Fibroblast of the aortic adventitia (primary cell): ENCODE measurements at regions not wholly inside any gene's neighbourhood (a gene's known extent, or its start where the extent isn't known, plus 50 kb on each side); places are given as distances from the start of the nearest gene placed in this dataset.
A peak's percentile ranks its signal among the peaks of the same experiment; 100 is the strongest.
"Not testable (repeated sequence)": the region's sequence is repeated elsewhere in the genome, so short reads cannot be mapped to it uniquely, and the experiment has no call there.

Experiments
- DNase-seq: peaks from one replicate; pipeline ENCODE4 v3.0.0-alpha.2; 2010; ENCODE audit warnings: low read depth
- H3K4me3 ChIP-seq: 2 replicates; pipeline ENCODE4 v1.5.1; 2011; ENCODE audit warnings: low read depth, mild to moderate bottlenecking, control low read depth, low read length, moderate library complexity
- TF ChIP-seq, protein P1 (sequence below): IDR thresholded peaks from 2 replicates; pipeline ENCODE4 v1.5.1; 2011; ENCODE audit warnings: mild to moderate bottlenecking, low read length, control low read depth, inconsistent platforms; ENCODE audit not compliant: insufficient read depth

DNA sequence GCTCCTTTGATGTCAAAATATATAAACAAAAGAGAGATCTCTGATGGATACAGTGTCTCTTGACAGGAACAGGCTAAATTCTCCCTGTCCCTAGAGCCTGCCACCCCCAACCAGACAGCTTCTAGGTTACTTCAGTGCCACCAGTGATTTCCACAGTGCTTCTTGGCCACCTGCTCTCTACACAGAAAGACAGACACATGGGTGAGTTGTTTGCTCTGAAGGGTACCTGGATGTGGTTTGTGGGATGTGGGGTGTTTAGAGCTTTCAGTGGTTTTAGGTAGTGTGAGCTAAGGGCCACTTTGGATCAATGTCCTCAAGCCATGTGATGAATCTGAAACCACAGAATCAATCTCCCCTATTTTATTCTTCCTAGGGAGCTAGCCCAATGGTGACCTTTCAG is 125.4 kb downstream of the ANKRD18B start:
- H3K4me3 ChIP-seq, result no peak overlapping the region
- TF ChIP-seq, protein P1, sequence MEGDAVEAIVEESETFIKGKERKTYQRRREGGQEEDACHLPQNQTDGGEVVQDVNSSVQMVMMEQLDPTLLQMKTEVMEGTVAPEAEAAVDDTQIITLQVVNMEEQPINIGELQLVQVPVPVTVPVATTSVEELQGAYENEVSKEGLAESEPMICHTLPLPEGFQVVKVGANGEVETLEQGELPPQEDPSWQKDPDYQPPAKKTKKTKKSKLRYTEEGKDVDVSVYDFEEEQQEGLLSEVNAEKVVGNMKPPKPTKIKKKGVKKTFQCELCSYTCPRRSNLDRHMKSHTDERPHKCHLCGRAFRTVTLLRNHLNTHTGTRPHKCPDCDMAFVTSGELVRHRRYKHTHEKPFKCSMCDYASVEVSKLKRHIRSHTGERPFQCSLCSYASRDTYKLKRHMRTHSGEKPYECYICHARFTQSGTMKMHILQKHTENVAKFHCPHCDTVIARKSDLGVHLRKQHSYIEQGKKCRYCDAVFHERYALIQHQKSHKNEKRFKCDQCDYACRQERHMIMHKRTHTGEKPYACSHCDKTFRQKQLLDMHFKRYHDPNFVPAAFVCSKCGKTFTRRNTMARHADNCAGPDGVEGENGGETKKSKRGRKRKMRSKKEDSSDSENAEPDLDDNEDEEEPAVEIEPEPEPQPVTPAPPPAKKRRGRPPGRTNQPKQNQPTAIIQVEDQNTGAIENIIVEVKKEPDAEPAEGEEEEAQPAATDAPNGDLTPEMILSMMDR, result no peak
- DNase-seq, result no peak

DNA sequence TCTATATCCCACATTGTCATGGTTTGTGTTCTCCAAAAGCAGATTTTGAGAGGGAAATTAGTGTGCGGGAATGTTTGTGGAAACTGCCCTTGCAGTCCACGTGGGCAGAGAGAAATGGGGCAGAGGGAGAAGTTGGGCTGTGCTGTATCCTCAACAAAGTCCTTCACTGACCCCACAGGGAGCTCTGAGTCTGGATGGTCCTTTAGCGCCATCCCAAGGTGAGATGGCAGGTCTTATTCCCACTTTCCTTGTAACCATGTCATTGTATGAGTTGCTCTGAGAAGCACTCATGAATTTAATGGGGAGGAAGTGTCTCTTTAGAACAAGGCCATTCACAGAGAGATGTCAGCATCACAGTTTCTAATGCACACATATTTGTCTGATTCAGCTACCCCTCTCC is 127.1 kb downstream of the ANKRD18B start:
- DNase-seq, result no peak
- TF ChIP-seq, protein P1, result no peak
- no peak overlapping the region for H3K4me3 ChIP-seq

DNA sequence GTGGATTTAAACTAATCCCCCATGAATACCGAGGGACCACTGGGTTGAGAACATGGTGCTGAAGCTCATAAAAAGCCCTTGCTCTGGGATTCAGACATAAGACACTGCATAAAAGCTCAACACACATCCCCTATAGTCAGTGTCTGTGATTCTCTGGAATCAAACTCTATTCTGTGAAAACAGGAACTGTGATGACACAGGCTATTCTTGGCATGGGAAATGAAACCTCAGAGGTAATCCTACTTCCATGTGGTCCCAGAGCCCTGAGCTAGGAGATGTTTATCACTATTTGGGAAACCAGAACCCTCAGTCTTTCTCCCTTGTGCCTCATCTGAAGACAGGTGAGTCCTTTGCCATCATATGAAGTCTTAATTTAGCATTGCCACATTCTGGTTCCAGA is 135.4 kb upstream of the PRSS3 start:
- H3K4me3 ChIP-seq, result no peak overlapping the region
- TF ChIP-seq, protein P1, result no peak
- DNase-seq, result no peak

DNA sequence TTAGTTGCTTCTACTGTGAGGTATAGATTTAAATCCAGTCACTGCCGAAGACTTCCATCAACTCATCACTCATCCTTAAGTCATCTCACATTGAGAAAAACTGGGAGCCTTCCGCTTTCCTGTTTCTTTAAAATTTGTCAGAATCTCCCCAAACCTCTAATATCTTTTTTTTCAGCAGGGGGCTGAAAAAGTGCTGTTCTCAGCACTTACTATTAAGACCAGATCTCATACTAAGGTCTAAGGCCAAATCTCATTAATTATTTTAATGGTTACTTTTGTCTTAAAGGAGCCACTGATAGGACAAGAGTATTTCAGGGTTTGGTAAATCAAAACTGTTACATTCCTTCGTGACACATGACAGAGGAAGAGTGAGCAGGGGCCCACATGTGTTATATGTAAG is 134.6 kb upstream of the PRSS3 start:
- no peak overlapping the region for H3K4me3 ChIP-seq
- TF ChIP-seq, protein P1, result no peak
- no peak for DNase-seq

DNA sequence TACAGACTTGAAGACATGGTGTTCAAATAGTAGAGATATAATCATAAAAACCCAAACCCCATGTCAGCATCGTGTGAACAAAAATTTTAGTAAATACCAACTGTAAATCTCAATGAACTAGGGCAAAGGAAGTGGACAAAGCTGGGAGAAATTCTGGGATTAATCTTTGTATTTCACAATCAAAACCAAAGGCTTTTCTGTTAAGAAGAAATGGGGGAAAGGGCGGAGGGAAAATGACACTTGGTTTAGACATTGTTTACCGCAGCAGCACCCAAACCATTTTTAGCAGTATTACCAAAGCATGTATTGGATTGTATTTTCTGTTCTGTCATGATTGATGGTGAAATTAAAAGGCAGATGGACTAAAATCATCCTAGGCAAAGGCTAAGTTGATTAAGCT is 134.2 kb upstream of the PRSS3 start:
- TF ChIP-seq, protein P1, result no peak
- DNase-seq, result no peak
- H3K4me3 ChIP-seq, result no peak overlapping the region

DNA sequence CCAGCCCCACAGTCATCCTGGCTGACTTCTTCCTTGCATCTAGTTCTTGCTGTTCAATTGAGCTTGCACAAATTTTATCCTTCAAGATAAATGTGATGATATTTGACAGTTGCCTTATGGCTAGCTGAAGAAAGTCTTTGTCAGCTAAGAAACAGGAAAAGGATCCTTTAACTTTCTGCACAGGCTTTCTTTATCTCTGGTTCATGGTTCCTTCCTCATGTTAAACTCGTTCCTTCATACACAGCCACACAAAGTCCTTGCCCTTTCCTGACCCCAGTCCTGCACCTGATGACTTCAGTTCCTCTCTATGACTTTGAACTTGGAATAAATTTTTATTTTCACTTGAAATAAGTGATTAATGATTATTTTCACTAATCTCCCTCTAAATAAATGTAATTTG is 132.5 kb upstream of the PRSS3 start:
- DNase-seq, result no peak
- no peak overlapping the region for H3K4me3 ChIP-seq
- TF ChIP-seq, protein P1, result no peak

DNA sequence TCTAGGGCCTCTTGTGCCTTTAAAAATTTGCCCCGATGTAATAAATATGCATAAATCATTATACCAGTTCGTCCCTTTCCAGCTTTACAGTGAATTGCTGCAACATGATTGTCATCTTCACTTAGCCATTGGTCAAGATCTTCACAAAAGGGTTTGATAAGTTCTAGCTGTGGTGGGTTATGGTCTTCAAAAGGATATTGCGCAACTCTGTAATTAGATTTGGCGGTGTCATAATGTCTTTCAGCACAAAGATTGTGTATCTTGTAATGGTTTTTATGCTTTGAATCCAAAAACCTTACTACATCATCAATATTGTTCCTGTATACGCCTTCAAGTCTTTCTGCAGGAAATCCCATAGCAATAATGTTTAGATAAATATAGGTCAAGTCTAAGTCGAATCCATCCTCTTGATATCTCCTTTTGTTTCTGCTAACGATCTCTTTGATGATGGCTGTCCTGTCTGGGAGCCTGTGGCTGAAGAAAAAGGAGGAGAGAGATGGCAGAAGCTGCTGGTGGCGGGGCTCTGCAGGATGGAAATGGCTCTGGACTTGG is 119.1 kb upstream of the PRSS3 start:
- peak overlapping the region; percentile 56 for H3K4me3 ChIP-seq
- DNase-seq, result not testable (repeated sequence)
